ENCODE measurements at regions not wholly inside any gene's neighbourhood (a gene's known extent, or its start where the extent isn't known, plus 50 kb on each side); places are given as distances from the start of the nearest gene placed in this dataset.

DNA sequence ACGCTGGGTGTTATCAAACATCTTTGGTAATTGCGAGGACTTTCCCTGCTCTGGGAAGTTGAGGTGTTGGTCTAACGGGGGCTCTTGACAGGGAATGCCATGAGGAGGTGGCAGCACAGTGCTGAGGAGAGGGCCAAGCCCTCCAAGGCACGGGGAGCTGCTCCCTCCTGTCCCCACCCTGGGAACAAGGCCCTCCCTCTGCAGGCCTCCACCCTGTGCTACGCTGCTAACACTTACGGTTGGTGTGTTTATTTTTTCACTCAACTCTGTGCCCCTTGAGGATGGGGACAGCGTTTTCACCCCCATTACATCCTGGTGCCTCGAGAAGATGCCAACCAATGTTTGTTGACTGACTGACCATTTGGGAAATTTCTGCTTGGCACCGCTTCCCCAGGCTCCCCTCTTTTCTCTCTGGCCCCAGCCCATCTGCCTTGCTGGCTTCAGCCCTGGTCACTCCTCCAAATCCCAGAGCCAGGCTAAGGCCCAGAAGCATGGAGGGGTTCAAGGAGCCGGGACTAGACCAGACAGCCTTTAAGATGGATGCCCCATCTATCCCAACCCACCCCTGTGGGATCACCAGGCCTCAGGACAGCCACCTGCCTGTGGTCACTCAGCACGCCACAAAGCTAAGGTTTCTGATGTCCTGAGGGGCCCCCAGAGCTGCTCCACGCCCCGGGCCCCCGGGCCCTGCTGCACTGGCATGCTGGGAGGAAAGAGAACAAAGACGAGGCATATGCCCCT lies 125.7 kb downstream of the BARX1 start:
- Histone ChIP-seq H3K4ac (replicated peaks; ENCODE audit: insufficient read length, low read depth, low read length) (no peak overlapping the region), H3K27me3 (replicated peaks in 1 of 4; ENCODE audit: control insufficient read depth in 3 of 4, extremely low read depth in 1 of 4, insufficient read depth in 3 of 4, low read length in 3 of 4) (peaks cover 0 to 9% (median 5%) of the 10 kb centered on the region in 4 experiments; a peak in 3 of 7 replicates), H4K20me1 (replicated peaks in 1 of 2; ENCODE audit: control insufficient read depth in 1 of 2, insufficient read depth in 2 of 2, low read length in 2 of 2) (no peaks in the 10 kb centered on the region), H2BK120ac (replicated peaks; ENCODE audit: low read depth, low read length) (no peak overlapping the region), H4K8ac (ENCODE audit: extremely low read depth, insufficient read depth, low read length) (no peak overlapping the region), H3K79me2 (ENCODE audit: control insufficient read depth in 1 of 2, insufficient read depth in 2 of 2, low read length in 2 of 2) (no peaks in the 10 kb centered on the region), H2BK15ac (ENCODE audit: low read length) (no peak overlapping the region), H3K36me3 (ENCODE audit: control insufficient read depth in 2 of 4, insufficient read depth in 4 of 4, low read length in 3 of 4) (no peaks in the 10 kb centered on the region), H3K9me3 (ENCODE audit: insufficient read depth in 2 of 2, low read depth in 1 of 2, low read length in 1 of 2) (peaks cover 0 to 4% of the 10 kb centered on the region in 2 experiments; a peak in 1 of 4 replicates), H3K23ac (ENCODE audit: insufficient read length) (no peak overlapping the region), H3K27ac (ENCODE audit: low read depth, low read length) (no peak overlapping the region), H3K14ac (ENCODE audit: insufficient read length) (no peak overlapping the region), H2AK5ac (ENCODE audit: low read depth, low read length) (no peak overlapping the region), H3K9ac (replicated peaks in 1 of 4; ENCODE audit: extremely low read depth in 1 of 4, low read depth in 3 of 4, low read length in 3 of 4) (no peak overlapping the region), H3K23me2 (ENCODE audit: low read depth, low read length) (peaks cover 2% of the 10 kb centered on the region; the same call in 1 of the 2 replicates), H3K4me1 (replicated peaks in 1 of 4; ENCODE audit: control insufficient read depth in 3 of 4, insufficient read depth in 4 of 4, low read length in 3 of 4) (peaks cover 4 to 15% (median 11%) of the 10 kb centered on the region in 4 experiments; a peak in 6 of 7 replicates), H3K56ac (replicated peaks; ENCODE audit: insufficient read length, low read depth, low read length) (no peak overlapping the region), H3K79me1 (ENCODE audit: low read depth, low read length) (no peaks in the 10 kb centered on the region), H3K4me2 (ENCODE audit: insufficient read depth in 1 of 2, low read depth in 2 of 2, low read length in 2 of 2) (no peak overlapping the region), H2BK5ac (ENCODE audit: low read depth, low read length) (no peak overlapping the region), H2BK12ac (ENCODE audit: low read depth, low read length) (no peak overlapping the region; the same call in 1 of the 2 replicates), H4K91ac (replicated peaks; ENCODE audit: insufficient read length, low read length) (no peak overlapping the region), H4K5ac (ENCODE audit: insufficient read length, low read depth, low read length) (no peak overlapping the region), H2BK20ac (ENCODE audit: low read length) (no peak overlapping the region), H3K18ac (ENCODE audit: extremely low read depth, low read length) (no peak overlapping the region), H3K4me3 (ENCODE audit: extremely low read depth in 1 of 4, insufficient read depth in 2 of 4, low read depth in 3 of 4, low read length in 4 of 4) (no peak overlapping the region), H2AFZ (ENCODE audit: low read length) (no peak overlapping the region)
- TF ChIP-seq KDM1A (IDR thresholded peaks at IDR 0.05; ENCODE audit: borderline replicate concordance, low read length) (no peak), RBBP5 (IDR thresholded peaks at IDR 0.05; ENCODE audit: borderline replicate concordance, low read depth, low read length) (no peak)
- CTCF ChIA-PET (ENCODE audit: partially characterized antibody), result interaction anchor here (0.5 to 6.9 kb wide), 7 partner anchors 17 to 139 kb away, joined by 3 to 105 read pairs (median 7); no protein-coding TSS in a partner anchor
- no peak for DNase-seq (ENCODE audit: low read depth in 1 of 2, low spot score in 2 of 2)
- WGBS, 2 experiments (ENCODE audit: extremely low coverage in 1 of 2, insufficient coverage in 1 of 2, insufficient read length in 1 of 2, insufficient replicate concordance in 2 of 2, low coverage in 1 of 2, low lambda C conversion rate in 2 of 2, missing lambda C conversion rate in 1 of 2), result 88% methylated on average over 14 of the region's 15 CpGs; no CpG with 5 or more reads in 1 of the 2 experiments
- FAIRE-seq, result no peak
- POLR2A ChIA-PET (ENCODE audit: partially characterized antibody), result no interaction called here
